ENCODE measurements at regions not wholly inside any gene's neighbourhood (a gene's known extent, or its start where the extent isn't known, plus 50 kb on each side); places are given as distances from the start of the nearest gene placed in this dataset.

DNA sequence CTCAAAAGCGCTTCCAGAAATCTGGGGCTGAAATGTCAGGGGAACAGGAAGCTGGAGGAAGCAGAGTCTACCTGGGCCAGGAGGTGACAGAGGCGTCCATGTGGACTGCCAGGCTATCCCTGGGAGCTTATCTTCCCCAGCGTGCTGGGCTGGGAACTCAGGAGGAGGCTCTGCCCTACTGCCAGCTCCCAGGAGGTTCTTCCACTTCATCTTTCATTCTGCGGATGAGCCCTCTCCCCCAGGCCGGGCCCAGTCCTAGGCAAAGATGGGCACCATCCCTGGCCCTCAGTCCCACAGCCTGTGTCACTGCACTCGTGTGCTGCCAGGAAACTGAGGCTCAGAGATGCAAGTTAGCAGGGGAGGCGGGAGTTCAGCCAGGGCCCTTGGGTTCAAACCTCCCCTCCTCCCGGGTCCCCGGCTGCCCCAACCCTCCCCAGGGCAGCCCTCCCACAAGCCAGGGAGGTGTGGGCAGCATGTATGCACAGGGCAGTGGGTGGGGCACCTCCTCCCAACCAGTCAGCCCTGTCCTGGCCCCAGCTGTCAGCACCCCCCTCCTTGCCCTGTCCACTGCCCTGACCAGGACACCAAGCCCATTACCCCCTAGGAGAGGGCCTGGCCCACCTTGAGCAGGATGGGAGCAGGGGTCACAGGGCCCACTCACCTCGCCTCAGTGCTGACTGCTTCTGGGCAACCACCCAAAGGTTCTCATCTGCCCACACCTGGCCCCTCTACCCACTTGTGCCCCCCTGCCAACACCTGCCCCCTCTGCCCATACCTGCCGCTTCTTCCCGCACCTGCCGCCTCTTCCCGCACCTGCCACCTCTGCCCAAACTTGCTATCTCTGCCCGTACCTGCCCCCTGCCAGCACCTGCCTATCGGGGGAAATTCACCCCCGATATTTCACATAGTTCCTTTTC, 226.0 kb downstream of the NPHP4 start:
- no peak for DNase-seq

GRCh38 chr1:5765483-5765882, 226.7 kb downstream of the NPHP4 start:
- no peak for DNase-seq

DNA sequence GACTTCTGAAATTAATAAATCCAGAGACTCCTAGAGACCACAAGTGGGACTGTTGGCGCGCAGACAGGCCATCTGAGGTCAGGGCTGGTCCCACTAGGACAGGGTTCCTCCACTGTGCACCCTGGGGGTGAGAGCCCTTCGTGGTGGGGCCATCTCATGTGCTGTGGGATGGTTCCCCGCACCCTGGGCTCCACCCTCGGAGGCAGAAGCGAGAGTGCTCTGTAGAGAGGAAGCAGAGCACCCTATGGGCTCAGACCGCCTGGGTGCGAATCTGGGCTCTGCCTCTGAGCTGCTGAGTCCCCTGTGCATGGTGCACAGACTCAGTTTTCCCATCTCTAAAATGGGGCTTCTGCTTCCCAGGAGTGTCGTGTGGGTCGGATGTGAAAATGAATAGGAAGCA, 227.3 kb downstream of the NPHP4 start:
- no peak for DNase-seq

GRCh38 chr1:5764464-5764863, 227.8 kb downstream of the NPHP4 start:
- DNase-seq = no peak

- DNase-seq = no peak
Measured at GRCh38 chr1:5763696-5764370, 228.4 kb downstream of the NPHP4 start.

GRCh38 chr1:5758859-5759578, 233.2 kb downstream of the NPHP4 start:
- no peak for DNase-seq

DNA sequence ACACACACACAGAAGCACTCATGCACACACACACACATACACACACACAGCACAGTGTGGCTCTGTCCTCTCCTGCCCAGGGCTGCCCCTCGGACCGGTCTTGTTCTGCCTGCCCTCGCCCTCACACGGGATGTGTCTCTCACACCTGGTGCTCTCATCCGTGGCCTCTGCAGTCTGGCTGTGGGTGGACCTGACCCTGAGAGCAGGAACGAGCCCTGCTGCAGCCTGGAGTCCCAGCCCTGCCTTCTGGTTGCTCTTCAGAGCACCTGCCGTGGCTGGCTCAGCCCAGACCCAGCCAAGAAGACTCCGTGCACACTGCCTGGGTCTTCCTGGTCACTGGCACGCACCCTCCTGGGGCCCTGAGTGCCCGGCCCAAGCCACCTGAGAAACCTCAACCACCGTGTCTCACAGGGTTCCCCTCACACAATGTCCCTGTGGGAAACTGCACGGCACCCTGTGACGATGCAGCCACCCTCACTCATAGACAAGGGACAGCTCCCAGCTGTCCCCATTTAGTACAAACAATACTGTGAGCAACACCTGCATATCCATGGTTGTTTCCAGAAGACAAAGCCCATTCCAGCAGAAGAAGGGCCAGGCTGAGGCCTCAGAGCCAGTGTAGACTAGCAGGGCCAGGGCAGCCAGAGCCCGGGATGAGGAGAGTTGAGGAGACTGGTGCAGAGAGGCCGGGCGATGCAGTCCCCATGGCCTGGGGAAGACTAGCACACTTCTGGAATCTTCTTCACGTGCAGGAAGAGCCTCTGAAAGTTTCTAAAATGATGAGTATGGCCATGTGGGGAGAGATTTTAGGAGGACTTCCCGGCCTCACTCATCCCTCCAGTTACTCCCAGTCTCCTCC, 234.0 kb downstream of the NPHP4 start:
- no peak for DNase-seq

DNA sequence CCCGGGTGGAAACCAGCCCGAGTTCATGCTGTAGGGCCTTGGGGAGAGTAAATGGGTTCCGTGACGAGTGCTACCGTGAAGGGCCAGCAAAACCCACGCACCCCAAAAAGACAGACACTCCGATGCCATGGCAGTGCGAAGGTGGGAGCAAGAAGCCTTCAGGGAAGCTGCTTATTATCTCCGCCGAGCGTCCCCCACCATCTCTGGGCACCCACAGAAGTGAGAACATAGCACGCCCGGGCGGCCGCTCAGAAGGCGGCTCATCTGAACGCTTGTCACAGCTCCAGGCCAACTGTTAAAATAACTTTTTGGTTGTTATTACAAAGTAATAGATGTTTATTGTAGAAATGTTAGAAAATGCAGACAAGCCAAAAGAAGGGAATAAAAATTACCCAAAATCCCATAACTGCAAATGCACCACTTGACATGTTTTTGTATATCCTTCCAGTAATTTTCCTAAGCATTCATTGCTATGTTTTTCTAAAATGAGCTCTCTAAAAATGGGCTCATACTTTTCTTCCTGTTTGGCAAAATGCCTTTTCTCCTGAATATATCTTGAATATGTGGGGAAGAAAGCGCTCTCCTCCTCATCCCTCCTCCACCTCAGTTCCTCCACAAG, 234.9 kb downstream of the NPHP4 start:
- DNase-seq = no peak

- DNase-seq = no peak
Measured at GRCh38 chr1:5756434-5757186, 235.6 kb downstream of the NPHP4 start.

DNA sequence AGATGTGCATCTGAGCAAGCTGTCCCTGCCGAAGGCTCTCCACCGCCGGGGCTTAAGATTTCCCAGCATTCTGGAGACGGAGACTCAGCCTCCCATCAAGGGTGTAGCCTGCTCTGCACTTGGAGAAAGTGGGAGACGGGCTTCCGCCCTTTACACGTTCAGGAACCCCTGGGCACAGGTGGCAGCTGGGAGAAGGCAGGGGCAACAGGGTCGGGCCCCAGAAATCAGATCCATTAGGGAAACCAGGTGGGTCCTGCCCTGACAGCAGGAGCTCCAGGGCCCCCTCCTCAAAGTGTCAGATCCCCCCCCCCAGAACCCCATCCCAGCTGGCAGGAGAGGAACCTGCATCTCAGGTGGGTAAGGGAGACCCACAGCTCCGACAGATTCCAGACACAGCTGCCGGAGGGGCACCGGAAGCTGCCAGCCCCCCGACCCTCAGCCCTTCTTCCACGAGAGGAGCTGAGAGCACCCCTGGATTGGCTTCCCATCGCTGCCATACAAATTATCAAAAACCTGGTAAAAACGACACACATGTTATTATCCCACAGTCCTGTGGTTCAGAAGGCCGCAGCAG, 236.6 kb downstream of the NPHP4 start:
- DNase-seq = no peak

DNA sequence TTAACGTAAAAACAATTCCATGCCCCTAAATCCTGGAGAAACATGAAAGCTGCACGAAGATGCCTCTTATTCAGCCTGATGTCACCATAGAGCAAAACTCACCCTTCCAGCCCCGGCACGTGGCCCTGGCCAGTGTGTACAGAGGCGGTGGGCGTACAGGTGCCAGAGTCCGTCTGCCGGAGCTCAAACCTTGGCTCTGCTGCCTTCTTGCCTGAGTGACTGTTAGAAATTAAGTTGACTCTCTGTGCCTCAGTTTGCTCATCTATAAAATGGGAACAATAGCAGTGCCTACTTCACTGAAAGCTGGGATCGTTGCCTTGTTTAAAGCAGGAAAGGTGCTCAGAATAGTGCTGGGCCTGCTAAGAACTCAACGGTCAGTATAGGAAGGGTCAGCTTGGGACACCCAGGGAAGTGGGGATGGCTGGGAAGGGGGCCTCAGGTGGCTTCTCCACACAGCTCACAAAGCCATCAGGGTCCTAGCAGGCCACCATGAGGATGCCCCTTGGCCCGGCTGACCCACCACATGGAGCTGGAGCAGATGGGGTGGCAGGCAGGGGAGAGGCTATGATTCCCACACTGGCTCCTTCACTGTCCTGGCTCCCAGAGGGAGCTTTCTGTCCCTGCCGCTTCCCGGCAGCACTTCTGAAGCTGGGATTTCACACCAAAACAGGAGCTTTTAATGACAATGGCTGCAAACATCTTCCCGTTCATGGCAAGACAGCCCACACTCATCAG, 237.2 kb downstream of the NPHP4 start:
- DNase-seq = no peak

- no peak for DNase-seq
Measured at GRCh38 chr1:5753549-5754421, 238.4 kb downstream of the NPHP4 start.

GRCh38 chr1:5752746-5753548, 239.3 kb downstream of the NPHP4 start:
- DNase-seq = no peak

DNA sequence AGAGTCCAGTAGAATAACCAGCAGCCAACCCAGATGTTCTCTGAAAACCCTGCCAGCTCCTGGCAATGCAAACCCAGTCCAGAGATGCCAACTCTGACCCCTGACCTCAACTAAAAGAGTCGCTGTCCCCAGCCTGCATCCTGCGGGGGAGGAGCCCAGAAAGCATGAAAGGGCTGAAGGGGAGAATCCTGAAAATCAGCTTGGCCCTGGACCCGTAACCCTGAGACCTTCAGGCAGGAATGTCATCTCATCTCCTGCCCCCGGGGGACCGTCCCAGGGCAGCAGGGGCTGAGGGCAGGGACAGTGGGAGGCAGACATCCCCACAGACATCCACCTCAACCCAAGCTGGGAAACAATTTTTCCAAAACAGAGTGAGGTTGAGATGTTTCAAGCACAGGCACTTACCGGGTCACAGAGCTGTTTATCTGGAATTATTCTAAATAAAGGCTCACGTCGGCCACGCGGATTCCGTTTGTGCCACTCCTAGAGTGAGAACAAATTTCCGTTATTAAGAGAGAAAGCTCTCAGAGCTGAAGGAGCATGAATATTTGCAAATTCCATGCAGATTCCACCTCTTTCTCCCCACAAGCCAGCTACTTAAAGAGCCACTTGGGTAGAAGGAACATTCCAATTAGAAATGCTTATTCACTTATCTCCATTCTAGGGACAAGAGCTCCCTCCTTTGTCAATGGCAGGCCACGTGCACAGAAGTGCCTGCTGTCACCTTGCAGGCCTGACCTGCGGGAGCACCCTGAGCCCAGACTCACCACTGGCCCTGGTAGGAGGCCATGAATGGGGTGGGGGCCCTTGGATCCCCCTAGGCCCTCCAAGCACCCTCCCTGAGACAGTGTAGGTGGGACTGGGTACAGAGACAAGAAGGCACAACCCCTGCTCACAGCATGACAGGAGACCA, 240.1 kb downstream of the NPHP4 start:
- no peak for DNase-seq

- no peak for DNase-seq
Measured at GRCh38 chr1:5751163-5751540, 241.1 kb downstream of the NPHP4 start.

DNA sequence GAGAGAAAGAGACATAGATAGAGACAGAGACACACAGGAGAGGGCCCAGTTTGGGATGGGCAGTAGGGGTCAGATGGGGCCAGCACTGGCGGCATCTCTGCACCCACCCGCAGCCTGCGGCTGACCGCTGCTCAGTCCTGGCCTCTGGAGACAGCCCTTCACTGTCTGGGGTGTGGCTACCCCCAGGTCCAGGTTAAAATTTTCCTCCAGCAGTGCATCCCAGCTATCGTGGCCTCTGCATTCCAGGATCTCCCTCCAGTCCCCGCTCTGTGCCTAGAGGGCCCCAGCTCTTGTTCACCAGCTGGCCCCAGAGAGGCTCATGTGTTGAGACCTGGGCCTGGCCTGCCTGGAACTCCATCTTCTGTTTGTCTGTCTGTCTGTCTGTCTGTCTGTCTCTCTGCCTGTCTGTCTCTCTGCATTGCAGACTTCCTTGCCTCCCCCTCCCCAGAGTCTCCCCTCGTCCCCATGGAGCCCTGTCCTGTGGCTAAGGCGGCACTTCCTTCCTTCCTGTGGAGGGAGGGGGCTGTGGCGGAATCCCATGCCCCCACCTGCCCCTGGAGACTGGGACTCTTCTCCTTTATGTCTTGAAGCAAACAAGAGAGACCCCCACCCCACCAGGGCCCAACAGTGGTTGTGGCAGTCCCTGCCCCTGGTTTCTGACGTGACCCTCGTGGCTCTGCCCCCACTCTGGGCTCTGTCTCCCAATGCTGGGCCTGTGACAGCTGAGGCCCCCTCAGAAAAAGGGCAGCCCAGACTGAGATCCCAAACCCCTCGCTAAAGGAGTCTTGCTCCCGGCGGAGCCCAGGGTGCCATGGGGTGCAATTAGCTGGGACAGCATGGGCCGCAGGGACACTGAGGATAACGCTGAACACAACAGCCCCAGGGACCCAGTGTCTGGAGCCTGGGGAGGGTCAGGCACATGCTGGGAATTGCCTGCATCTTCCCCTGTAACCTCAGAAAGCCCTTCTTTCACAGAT, 241.8 kb downstream of the NPHP4 start:
- no peak for DNase-seq
